Left kidney (tissue), 1 donor: ENCODE measurements at regions not wholly inside any gene's neighbourhood (a gene's known extent, or its start where the extent isn't known, plus 50 kb on each side); places are given as distances from the start of the nearest gene placed in this dataset.

Source experiments
- DNase-seq: peaks from one replicate; pipeline ENCODE4 v3.0.0-alpha.2; 2013

GRCh38 chr9:13596383-13596970 lies 317.0 kb upstream of the MPDZ start:
- DNase-seq = no peak

GRCh38 chr9:13590996-13591395 lies 311.5 kb upstream of the MPDZ start:
- no peak for DNase-seq

- DNase-seq = no peak
Observed at GRCh38 chr9:13589034-13589737, 309.7 kb upstream of the MPDZ start.

- DNase-seq = peak; percentile 91
Observed at GRCh38 chr9:13588151-13589033, 308.9 kb upstream of the MPDZ start.

GRCh38 chr9:13587571-13587970 lies 308.1 kb upstream of the MPDZ start:
- no peak for DNase-seq

GRCh38 chr9:13586587-13587374 lies 307.3 kb upstream of the MPDZ start:
- no peak for DNase-seq

GRCh38 chr9:13580760-13581159 lies 301.3 kb upstream of the MPDZ start:
- no peak for DNase-seq

- no peak for DNase-seq
Observed at GRCh38 chr9:13580131-13580530, 300.6 kb upstream of the MPDZ start.

GRCh38 chr9:13576101-13576500 lies 296.6 kb upstream of the MPDZ start:
- no peak for DNase-seq

- no peak for DNase-seq
Observed at GRCh38 chr9:13575558-13575957, 296.1 kb upstream of the MPDZ start.

GRCh38 chr9:13570068-13570974 lies 290.8 kb upstream of the MPDZ start:
- DNase-seq = no peak

- DNase-seq = no peak
Observed at GRCh38 chr9:13569602-13570067, 290.1 kb upstream of the MPDZ start.

- no peak for DNase-seq
Observed at GRCh38 chr9:13568841-13569601, 289.5 kb upstream of the MPDZ start.

GRCh38 chr9:13568405-13568804 lies 288.9 kb upstream of the MPDZ start:
- DNase-seq = no peak

GRCh38 chr9:13567833-13568232 lies 288.3 kb upstream of the MPDZ start:
- no peak for DNase-seq

GRCh38 chr9:13557746-13558145 lies 278.3 kb upstream of the MPDZ start:
- no peak for DNase-seq

- no peak for DNase-seq
Observed at GRCh38 chr9:13556656-13557055, 277.2 kb upstream of the MPDZ start.

GRCh38 chr9:13555989-13556500 lies 276.6 kb upstream of the MPDZ start:
- DNase-seq = no peak

- DNase-seq = no peak
Observed at GRCh38 chr9:13555516-13555915, 276.0 kb upstream of the MPDZ start.

- no peak for DNase-seq
Observed at GRCh38 chr9:13554626-13555025, 275.1 kb upstream of the MPDZ start.
